Left ventricle myocardium superior (tissue), 1 donor: ENCODE measurements at regions not wholly inside any gene's neighbourhood (a gene's known extent, or its start where the extent isn't known, plus 50 kb on each side); places are given as distances from the start of the nearest gene placed in this dataset.
A peak's percentile ranks its signal among the peaks of the same experiment; 100 is the strongest.

ENCODE experiments used
- ATAC-seq: fragments of 200-7000 bp; cut with Tn5 transposase; one replicate; pipeline ENCODE4 v1.9.1; 2020; ENCODE audit warnings: mild to moderate bottlenecking, moderate library complexity
- DNase-seq: peaks from one replicate; pipeline ENCODE4 v3.0.0-alpha.2; 2020
- intact Hi-C: fragments of 100-400 bp; cut with micrococcal nuclease; formaldehyde crosslinking; loops from one replicate; pipeline ENCODE4 v1.11.0; 2022
- donor health status: DM: no; HTN: yes; CAD: no; lungs with severe emphysema.

GRCh38 chr18:77859634-77860033, 610.0 kb downstream of the GALR1 start:
- DNase-seq (no peak), ATAC-seq (no peak)
- intact Hi-C loops = no loop called here

- no peak for ATAC-seq
- no peak for DNase-seq
- intact Hi-C loops = no loop called here
Observed at GRCh38 chr18:77862066-77862757, 612.6 kb downstream of the GALR1 start.

- ATAC-seq = no peak
- no peak for DNase-seq
- intact Hi-C loops = no loop called here
Observed at GRCh38 chr18:77865853-77866252, 616.2 kb downstream of the GALR1 start.

GRCh38 chr18:77866351-77866750, 616.7 kb downstream of the GALR1 start:
- intact Hi-C loops = no loop called here
- ATAC-seq = no peak
- no peak for DNase-seq

- DNase-seq (no peak), ATAC-seq (peak; percentile 29)
- intact Hi-C loops = no loop called here
Observed at GRCh38 chr18:77870199-77870598, 620.6 kb downstream of the GALR1 start.

GRCh38 chr18:77870894-77871293, 621.2 kb downstream of the GALR1 start:
- ATAC-seq (no peak), DNase-seq (no peak)
- intact Hi-C loops = no loop called here

- intact Hi-C loops = no loop called here
- DNase-seq = no peak
Observed at GRCh38 chr18:77872166-77872565, 622.5 kb downstream of the GALR1 start.

GRCh38 chr18:77876319-77876865, 626.7 kb downstream of the GALR1 start:
- intact Hi-C loops = no loop called here
- ATAC-seq (no peak), DNase-seq (no peak)

More at GRCh38 chr18:77872166-77872565, 622.5 kb downstream of the GALR1 start:
- no peak for ATAC-seq

GRCh38 chr18:77879829-77880228, 630.2 kb downstream of the GALR1 start:
- no peak for DNase-seq
- intact Hi-C loops = no loop called here
- ATAC-seq = no peak

GRCh38 chr18:77884454-77884853, 634.8 kb downstream of the GALR1 start:
- intact Hi-C loops = no loop called here
- no peak for DNase-seq
- no peak for ATAC-seq

- intact Hi-C loops = no loop called here
- DNase-seq = no peak
- ATAC-seq = no peak
Observed at GRCh38 chr18:77894060-77894459, 644.4 kb downstream of the GALR1 start.

- intact Hi-C loops = no loop called here
- DNase-seq (no peak), ATAC-seq (no peak)
Observed at GRCh38 chr18:77895250-77895649, 645.6 kb downstream of the GALR1 start.

- DNase-seq (no peak), ATAC-seq (no peak)
- intact Hi-C loops = no loop called here
Observed at GRCh38 chr18:77896586-77897252, 647.1 kb downstream of the GALR1 start.

- DNase-seq = no peak
- intact Hi-C loops = no loop called here
- no peak for ATAC-seq
Observed at GRCh38 chr18:77897606-77898005, 648.0 kb downstream of the GALR1 start.

GRCh38 chr18:77899972-77900754, 650.5 kb downstream of the GALR1 start:
- intact Hi-C loops = no loop called here
- DNase-seq = peak; percentile 60
- ATAC-seq = peak; percentile 87

GRCh38 chr18:77905011-77905410, 655.4 kb downstream of the GALR1 start:
- intact Hi-C loops = no loop called here
- ATAC-seq = no peak
- no peak for DNase-seq

- intact Hi-C loops = no loop called here
- no peak for ATAC-seq
- no peak for DNase-seq
Observed at GRCh38 chr18:77905449-77906055, 655.9 kb downstream of the GALR1 start.

- intact Hi-C loops = no loop called here
- DNase-seq = no peak
- ATAC-seq = no peak
Observed at GRCh38 chr18:77906103-77906892, 656.6 kb downstream of the GALR1 start.

GRCh38 chr18:77910347-77910746, 660.7 kb downstream of the GALR1 start:
- no peak for ATAC-seq
- intact Hi-C loops = no loop called here
- DNase-seq = no peak
